Endothelial cell of umbilical vein (primary cell): ENCODE measurements at regions not wholly inside any gene's neighbourhood (a gene's known extent, or its start where the extent isn't known, plus 50 kb on each side); places are given as distances from the start of the nearest gene placed in this dataset.

ENCODE experiments used
- BruUV-seq: library from RNA; stranded (reverse); fragments of 400-500 nt; replicated peaks from 2 replicates; lab custom pipeline; 2021; lab: Mats Ljungman, UMichigan
- CTCF ChIA-PET: fragments of 300-600, 350-600 bp; sonication (Branson Sonifier 250); formaldehyde crosslinking; loops from one replicate; lab custom pipeline; 2021; ENCODE audit warnings: antibody characterized with exemption, inconsistent platforms; lab: Charles Lee
- POLR2A ChIA-PET: fragments of 300-600, 350-600 bp; sonication (Branson Sonifier 250); formaldehyde crosslinking; loops from one replicate; lab custom pipeline; 2021; ENCODE audit warnings: antibody characterized with exemption, inconsistent platforms; lab: Charles Lee
- DNase-seq: peaks from one replicate; pipeline ENCODE4 v3.0.0-alpha.2; 2011; ENCODE audit warnings: low read depth, low spot score
- FAIRE-seq: peaks from 2 replicates; lab custom pipeline; 2011; peaks lifted over from hg19 to GRCh38; lab: Jason Lieb, UNC
- H2AFZ ChIP-seq: 2 replicates; pipeline ENCODE4 v1.6.0; 2012; ENCODE audit warnings: low read depth, low read length, control low read depth, inconsistent platforms
- H3K27ac ChIP-seq: 2 replicates; pipeline ENCODE4 v1.5.1; 2011; ENCODE audit warnings: low read depth, mild to moderate bottlenecking, control low read depth, low read length, moderate library complexity; ENCODE audit not compliant: insufficient read depth
- H3K27me3 ChIP-seq, 2 experiments: 2 replicates each; pipeline versions ENCODE4 v1.6.0 to v1.6.1; 2011; ENCODE audit warnings: low read length in 2 of 2, mixed read lengths in 1 of 2; ENCODE audit not compliant: control insufficient read depth in 2 of 2, insufficient read depth in 2 of 2
- H3K36me3 ChIP-seq, 2 experiments: 2 replicates in 1 of 2; 3 replicates in 1 of 2; pipeline ENCODE4 v1.5.1; 2011; ENCODE audit warnings: low read length in 2 of 2, mild to moderate bottlenecking in 1 of 2, moderate library complexity in 1 of 2; ENCODE audit not compliant: control insufficient read depth in 2 of 2, insufficient read depth in 2 of 2; ENCODE audit errors: extremely low read depth in 1 of 2
- H3K4me1 ChIP-seq: 3 replicates; pipeline ENCODE4 v1.5.1; 2011; ENCODE audit warnings: mild to moderate bottlenecking, low read length; ENCODE audit not compliant: control insufficient read depth, insufficient read depth; ENCODE audit errors: extremely low read depth
- H3K4me2 ChIP-seq: 2 replicates; pipeline ENCODE4 v1.6.1; 2011; ENCODE audit warnings: low read length, control low read depth, mixed read lengths; ENCODE audit not compliant: insufficient read depth
- H3K4me3 ChIP-seq, 3 experiments: fragments of 200-600 bp in 1 of 3; sonication (generic), shearing (Covaris generic) in 1 of 3; replicated peaks in 1 of 3; 2 replicates each; pipeline ENCODE4 v1.5.1; 2011 to 2016; ENCODE audit warnings: control low read depth in 3 of 3, low read length in 3 of 3, mild to moderate bottlenecking in 2 of 3, inconsistent platforms in 1 of 3, low read depth in 1 of 3, moderate library complexity in 1 of 3; ENCODE audit not compliant: insufficient read depth in 1 of 3
- H3K79me2 ChIP-seq: 2 replicates; pipeline ENCODE4 v1.6.0; 2012; ENCODE audit warnings: low read length, inconsistent platforms; ENCODE audit not compliant: control insufficient read depth, insufficient read depth
- H3K9ac ChIP-seq: replicated peaks from 2 replicates; pipeline ENCODE3; 2011; ENCODE audit warnings: low read length, control low read depth; ENCODE audit not compliant: insufficient read depth; ENCODE audit errors: extremely low read depth
- H3K9me1 ChIP-seq: replicated peaks from 3 replicates; pipeline ENCODE4 v1.6.0; 2011; ENCODE audit warnings: mild to moderate bottlenecking, low read length; ENCODE audit not compliant: control insufficient read depth, insufficient read depth; ENCODE audit errors: extremely low read depth
- H3K9me3 ChIP-seq: replicated peaks from 2 replicates; pipeline ENCODE4 v1.5.1; 2012; ENCODE audit warnings: low read length, inconsistent platforms; ENCODE audit not compliant: control insufficient read depth, insufficient read depth
- H4K20me1 ChIP-seq: replicated peaks from 2 replicates; pipeline ENCODE3; 2011; ENCODE audit warnings: mild to moderate bottlenecking, low read length; ENCODE audit not compliant: control insufficient read depth, insufficient read depth; ENCODE audit errors: extremely low read depth
- MYC ChIP-seq: IDR thresholded peaks from one replicate; pipeline ENCODE4 v1.6.1; 2011; ENCODE audit warnings: mild to moderate bottlenecking, low read depth, low read length
- POLR2AphosphoS5 ChIP-seq: IDR thresholded peaks from 2 replicates; pipeline ENCODE4 v1.6.1; 2012; ENCODE audit warnings: low read depth, mild to moderate bottlenecking, control low read depth, low read length, moderate library complexity; ENCODE audit not compliant: insufficient read depth
- dilution Hi-C: fragments of 300-500 bp; cut with MboI; formaldehyde crosslinking; loops from one replicate; pipeline ENCODE4 v1.15.0; 2019; ENCODE audit warnings: low sequenced_read_pairs; ENCODE audit not compliant: extremely low pct_ligation_motif_present
- intact Hi-C: fragments of 100-400 bp; cut with micrococcal nuclease; formaldehyde crosslinking; loops from one replicate; pipeline ENCODE4 v1.10.0; 2022
- TF ChIP-seq, protein P1 (sequence below), 2 donors: IDR thresholded peaks; 1 replicate in 1 of 2; 2 replicates in 1 of 2; pipeline ENCODE4 v1.5.1; 2011; ENCODE audit warnings: low read length in 2 of 2, mild to moderate bottlenecking in 2 of 2, moderate library complexity in 2 of 2, control low read depth in 1 of 2, inconsistent platforms in 1 of 2, low read depth in 1 of 2; ENCODE audit not compliant: insufficient read depth in 1 of 2; ENCODE audit errors: extremely low read depth in 1 of 2

DNA sequence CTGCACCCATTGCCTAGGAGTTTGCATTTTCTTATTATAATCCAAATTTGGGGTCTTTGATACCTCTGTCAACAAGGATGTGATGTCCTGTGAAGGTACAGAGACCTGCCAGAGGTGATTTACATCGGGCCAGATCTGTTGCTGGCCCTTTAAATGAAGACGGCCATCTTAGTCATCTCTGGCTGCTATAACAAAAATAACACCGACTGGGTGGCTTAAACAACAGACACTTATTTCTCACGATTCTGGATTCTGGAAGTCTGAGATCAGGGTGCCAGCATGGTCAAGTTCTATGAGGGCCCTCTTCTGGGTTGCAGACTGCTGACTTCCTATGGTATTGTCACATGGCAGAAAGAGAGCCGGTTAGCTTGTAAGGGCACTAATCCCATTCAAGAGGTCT lies 75.7 kb downstream of the F11 start:
- no peaks in the 10 kb centered on the region for H3K4me1 ChIP-seq
- H3K9ac ChIP-seq: no peak overlapping the region
- FAIRE-seq: no peak
- no TSS peak for BruUV-seq
- H3K9me3 ChIP-seq: peaks cover 4% of the 10 kb centered on the region
- CTCF ChIA-PET: no interaction called here
- H3K9me1 ChIP-seq: no peaks in the 10 kb centered on the region
- dilution Hi-C loops (no loop called here), intact Hi-C loops (no loop called here)
- DNase-seq: no peak
- TF ChIP-seq MYC (no peak), POLR2AphosphoS5 (no peak)
- TF ChIP-seq, protein P1, sequence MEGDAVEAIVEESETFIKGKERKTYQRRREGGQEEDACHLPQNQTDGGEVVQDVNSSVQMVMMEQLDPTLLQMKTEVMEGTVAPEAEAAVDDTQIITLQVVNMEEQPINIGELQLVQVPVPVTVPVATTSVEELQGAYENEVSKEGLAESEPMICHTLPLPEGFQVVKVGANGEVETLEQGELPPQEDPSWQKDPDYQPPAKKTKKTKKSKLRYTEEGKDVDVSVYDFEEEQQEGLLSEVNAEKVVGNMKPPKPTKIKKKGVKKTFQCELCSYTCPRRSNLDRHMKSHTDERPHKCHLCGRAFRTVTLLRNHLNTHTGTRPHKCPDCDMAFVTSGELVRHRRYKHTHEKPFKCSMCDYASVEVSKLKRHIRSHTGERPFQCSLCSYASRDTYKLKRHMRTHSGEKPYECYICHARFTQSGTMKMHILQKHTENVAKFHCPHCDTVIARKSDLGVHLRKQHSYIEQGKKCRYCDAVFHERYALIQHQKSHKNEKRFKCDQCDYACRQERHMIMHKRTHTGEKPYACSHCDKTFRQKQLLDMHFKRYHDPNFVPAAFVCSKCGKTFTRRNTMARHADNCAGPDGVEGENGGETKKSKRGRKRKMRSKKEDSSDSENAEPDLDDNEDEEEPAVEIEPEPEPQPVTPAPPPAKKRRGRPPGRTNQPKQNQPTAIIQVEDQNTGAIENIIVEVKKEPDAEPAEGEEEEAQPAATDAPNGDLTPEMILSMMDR (IDR thresholded peaks at IDR 0.05; ENCODE audit: extremely low read depth in 1 of 2, insufficient read depth in 1 of 2, low read depth in 1 of 2, low read length in 2 of 2): no peak
- H3K4me3 ChIP-seq: no peak overlapping the region
- no peaks in the 10 kb centered on the region for H4K20me1 ChIP-seq
- no peaks in the 10 kb centered on the region for H3K79me2 ChIP-seq
- no peak overlapping the region for H3K27ac ChIP-seq
- H2AFZ ChIP-seq: no peak overlapping the region
- POLR2A ChIA-PET: no interaction called here
- no peak overlapping the region for H3K4me2 ChIP-seq
- H3K27me3 ChIP-seq: no peaks in the 10 kb centered on the region
- H3K36me3 ChIP-seq: no peaks in the 10 kb centered on the region
